A549 (cell line): ENCODE measurements at regions not wholly inside any gene's neighbourhood (a gene's known extent, or its start where the extent isn't known, plus 50 kb on each side); places are given as distances from the start of the nearest gene placed in this dataset.

Source experiments
- CHD2 ChIP-seq: fragments of 150-350 bp; IDR thresholded peaks from 2 replicates; pipeline ENCODE4 v1.6.1; 2014; ENCODE audit warnings: low read length; ENCODE audit not compliant: partially characterized antibody
- CTCF ChIP-seq: fragments of >200 bp; sonication (Bioruptor Twin); formaldehyde crosslinking; IDR thresholded peaks from 3 replicates; pipeline ENCODE4 v1.5.1; 2016
- EP300 ChIP-seq, 2 experiments: fragments of >200 bp; sonication (Bioruptor Twin); formaldehyde crosslinking; IDR thresholded peaks; 2 replicates in 1 of 2; 3 replicates in 1 of 2; pipeline ENCODE4 v1.6.1; 2016 to 2017
- JUNB ChIP-seq: fragments of >200 bp; sonication (Bioruptor Twin); formaldehyde crosslinking; IDR thresholded peaks from 2 replicates; pipeline ENCODE4 v1.6.1; 2016
- KDM5A ChIP-seq: fragments of 200-600 bp; sonication (generic); IDR thresholded peaks from 2 replicates; pipeline ENCODE4 v1.6.1; 2016; ENCODE audit warnings: antibody characterized with exemption, mild to moderate bottlenecking
- NFE2L2 ChIP-seq: fragments of 150-350 bp; conservative IDR thresholded peaks from 2 replicates; pipeline ENCODE4 v1.6.1; 2014; ENCODE audit warnings: low read length
- POLR2A ChIP-seq: IDR thresholded peaks from 2 replicates; pipeline ENCODE4 v1.6.1; 2012; ENCODE audit warnings: mild to moderate bottlenecking, low read length
- RAD21 ChIP-seq, 2 experiments: fragments of >200 bp in 1 of 2; sonication (Bioruptor Twin) in 1 of 2; formaldehyde crosslinking in 1 of 2; IDR thresholded peaks in 1 of 2; conservative IDR thresholded peaks in 1 of 2; 2 replicates in 1 of 2; 3 replicates in 1 of 2; pipeline ENCODE4 v1.6.1; 2012 to 2018; ENCODE audit warnings: inconsistent platforms in 1 of 2
- ZSCAN20 ChIP-seq: fragments of 250-450 bp; sonication (Bioruptor Pico); IDR thresholded peaks from 2 replicates; pipeline ENCODE4 v1.8.0; 2022; ENCODE audit warnings: mild to moderate bottlenecking, moderate library complexity
- TF ChIP-seq, protein P1 (sequence below): fragments of 450-650 bp; IDR thresholded peaks from 2 replicates; pipeline ENCODE4 v1.6.1; 2014; ENCODE audit warnings: antibody characterized with exemption
- TF ChIP-seq, protein P2 (sequence below): IDR thresholded peaks from 2 replicates; pipeline ENCODE4 v1.6.1; 2012

DNA sequence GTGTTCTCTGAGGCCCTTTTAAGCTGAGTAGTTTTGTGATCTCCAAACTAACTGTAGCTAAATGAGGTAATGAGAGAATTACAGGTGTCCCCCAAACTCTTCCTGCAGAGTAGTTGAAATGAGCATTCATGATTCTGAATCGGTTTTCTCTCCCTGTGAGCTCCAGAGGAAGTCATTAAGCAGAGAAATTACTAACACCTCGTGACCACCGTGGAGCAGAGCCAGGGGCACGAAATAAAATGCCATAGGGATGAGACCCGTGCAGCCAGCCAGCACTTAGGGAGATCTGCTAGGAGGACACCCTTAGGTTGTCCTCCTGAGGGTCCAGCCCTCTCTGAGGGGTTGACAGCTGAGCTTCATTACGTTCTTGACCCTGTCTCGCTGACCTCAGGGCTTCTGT lies 79.5 kb downstream of the SLC25A47 start:
- no peak for TF ChIP-seq NFE2L2
- TF ChIP-seq CTCF: no peak
- TF ChIP-seq CHD2: no peak
- no peak for TF ChIP-seq EP300 (IDR thresholded peaks at IDR 0.05)
- TF ChIP-seq JUNB: no peak
- TF ChIP-seq ZSCAN20 (CRISPR knock-in tag): no peak
- TF ChIP-seq, protein P1, sequence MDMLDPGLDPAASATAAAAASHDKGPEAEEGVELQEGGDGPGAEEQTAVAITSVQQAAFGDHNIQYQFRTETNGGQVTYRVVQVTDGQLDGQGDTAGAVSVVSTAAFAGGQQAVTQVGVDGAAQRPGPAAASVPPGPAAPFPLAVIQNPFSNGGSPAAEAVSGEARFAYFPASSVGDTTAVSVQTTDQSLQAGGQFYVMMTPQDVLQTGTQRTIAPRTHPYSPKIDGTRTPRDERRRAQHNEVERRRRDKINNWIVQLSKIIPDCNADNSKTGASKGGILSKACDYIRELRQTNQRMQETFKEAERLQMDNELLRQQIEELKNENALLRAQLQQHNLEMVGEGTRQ: no peak
- no peak for TF ChIP-seq KDM5A
- TF ChIP-seq, protein P2, sequence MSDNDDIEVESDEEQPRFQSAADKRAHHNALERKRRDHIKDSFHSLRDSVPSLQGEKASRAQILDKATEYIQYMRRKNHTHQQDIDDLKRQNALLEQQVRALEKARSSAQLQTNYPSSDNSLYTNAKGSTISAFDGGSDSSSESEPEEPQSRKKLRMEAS: no peak
- TF ChIP-seq RAD21 (conservative IDR thresholded peaks at IDR 0.05 in 1 of 2, IDR thresholded peaks at IDR 0.05 in 1 of 2): no peak
- no peak for TF ChIP-seq POLR2A
